Stimulated activated effector memory CD8-positive, alpha-beta T cell treated with anti-CD3 and anti-CD28 coated beads, Interleukin-12 subunit alpha, Interleukin-12 subunit beta, amount 100 ng/mL, for 72 hours (primary cell): ENCODE measurements at regions not wholly inside any gene's neighbourhood (a gene's known extent, or its start where the extent isn't known, plus 50 kb on each side); places are given as distances from the start of the nearest gene placed in this dataset.
"Not testable (repeated sequence)": the region's sequence is repeated elsewhere in the genome, so short reads cannot be mapped to it uniquely, and the experiment has no call there.

ENCODE experiments used
- ATAC-seq: fragments of 150-1000 bp; cut with Tn5 transposase; 2 replicates; pipeline ENCODE4 v1.10.0; 2021
- DNase-seq, 2 donors: peaks; one replicate each; pipeline ENCODE4 v3.0.0; 2021 to 2022; ENCODE audit warnings: low spot score in 2 of 2
- H3K27ac Mint-ChIP-seq: one replicate; pipeline ENCODE4 v1.8.0; 2022; ENCODE audit warnings: mild to moderate bottlenecking, mixed read lengths
- H3K36me3 Mint-ChIP-seq: one replicate; pipeline ENCODE4 v1.8.0; 2022; ENCODE audit warnings: mild to moderate bottlenecking, mixed read lengths
- H3K4me1 Mint-ChIP-seq: one replicate; pipeline ENCODE4 v1.8.0; 2022; ENCODE audit warnings: mixed read lengths
- H3K4me3 Mint-ChIP-seq: one replicate; pipeline ENCODE4 v1.8.0; 2022; ENCODE audit warnings: mild to moderate bottlenecking, mixed read lengths
- H3K9me3 Mint-ChIP-seq: one replicate; pipeline ENCODE4 v1.8.0; 2022; ENCODE audit warnings: mixed read lengths

DNA sequence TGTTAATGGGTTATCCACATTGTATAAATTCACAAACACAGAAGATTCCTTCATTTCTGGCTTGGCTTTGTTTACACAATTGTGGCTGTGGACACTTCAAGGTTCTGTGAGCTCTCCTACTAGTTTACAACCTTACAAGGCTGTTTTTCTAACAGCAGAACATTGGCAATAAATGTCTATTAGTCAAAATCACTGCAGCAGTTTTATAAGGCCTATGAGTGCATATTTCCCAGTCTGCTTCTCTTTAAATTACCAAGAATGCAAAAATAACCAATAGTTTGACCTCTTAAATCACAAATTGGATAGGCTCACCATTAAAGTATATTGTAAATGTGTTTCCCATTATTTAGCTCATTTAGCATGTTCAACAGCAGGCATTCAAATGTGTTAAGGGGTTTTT, 239.2 kb downstream of the DKK2 start:
- DNase-seq (no peak), ATAC-seq (no peak)
- Mint-ChIP-seq H3K27ac (no peak overlapping the region), H3K9me3 (peaks cover 5% of the 10 kb centered on the region), H3K4me3 (no peak overlapping the region), H3K36me3 (no peaks in the 10 kb centered on the region), H3K4me1 (no peaks in the 10 kb centered on the region)

DNA sequence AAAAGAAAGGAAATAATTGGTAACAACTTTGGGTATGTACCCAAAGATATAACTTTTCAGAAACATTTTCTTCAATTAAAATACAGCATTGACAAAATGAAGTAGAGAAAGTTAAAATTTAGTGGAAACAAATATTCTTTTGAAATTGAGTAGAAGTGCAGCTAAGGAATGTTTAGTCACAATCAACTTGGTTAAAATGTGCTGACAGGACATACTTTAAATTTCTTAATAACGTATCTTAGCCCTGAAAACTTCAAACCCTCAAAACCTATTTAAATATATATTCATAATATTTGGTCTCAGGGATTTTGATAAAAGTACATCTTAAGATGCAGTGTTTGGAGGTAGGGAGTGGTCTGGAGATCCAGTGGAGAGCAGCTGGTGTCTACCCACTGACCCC, 240.8 kb downstream of the DKK2 start:
- no peak for ATAC-seq
- no peaks in the 10 kb centered on the region for H3K4me1 Mint-ChIP-seq

DNA sequence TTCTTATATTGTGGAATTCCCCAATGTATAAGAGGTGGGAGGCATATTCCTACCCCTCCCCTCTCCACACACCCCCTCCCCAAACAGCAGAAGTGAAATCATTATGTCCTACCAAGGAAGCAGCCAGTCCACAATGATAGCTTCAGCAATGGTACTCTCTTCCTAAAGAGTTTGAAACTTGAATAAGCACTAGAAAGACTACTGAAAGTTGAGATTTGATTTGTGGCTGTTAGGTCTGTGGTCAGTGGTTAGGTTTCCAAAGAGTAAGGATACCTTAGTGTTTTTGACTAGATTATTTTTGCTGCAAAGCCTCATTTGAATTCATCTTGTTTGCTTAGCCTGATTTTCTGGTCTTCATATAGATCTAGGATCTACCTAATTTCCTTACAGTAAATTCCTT, 242.2 kb downstream of the DKK2 start:
- Mint-ChIP-seq H3K36me3 (no peaks in the 10 kb centered on the region), H3K4me3 (no peak overlapping the region), H3K9me3 (peaks cover 12% of the 10 kb centered on the region), H3K4me1 (no peaks in the 10 kb centered on the region), H3K27ac (no peak overlapping the region)
- ATAC-seq (no peak), DNase-seq (no peak)

More for the DNA sequence above, 240.8 kb downstream of the DKK2 start:
- Mint-ChIP-seq H3K27ac (no peak overlapping the region), H3K9me3 (peaks cover 7% of the 10 kb centered on the region), H3K4me3 (no peak overlapping the region), H3K36me3 (no peaks in the 10 kb centered on the region)
- DNase-seq = no peak

DNA sequence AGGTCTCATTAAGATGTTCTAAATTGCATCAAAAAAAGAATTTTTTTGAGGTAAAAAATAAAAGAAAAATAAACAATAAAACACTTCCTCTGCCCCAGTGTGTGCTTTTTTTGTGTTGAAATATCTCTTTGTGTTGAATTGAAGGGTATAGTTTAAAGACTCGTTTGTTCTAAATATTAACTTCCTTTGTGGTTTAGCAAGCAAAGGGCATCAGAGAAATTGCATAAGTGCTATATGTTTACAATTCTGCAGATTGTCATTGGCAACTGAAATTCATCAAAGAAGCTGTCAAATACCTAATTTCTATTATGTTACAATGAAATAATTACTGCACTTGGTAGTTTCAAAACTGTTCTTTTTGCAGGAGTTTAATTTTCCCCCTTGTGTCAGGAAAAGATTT, 260.5 kb downstream of the DKK2 start:
- no peak overlapping the region for H3K27ac Mint-ChIP-seq

DNA sequence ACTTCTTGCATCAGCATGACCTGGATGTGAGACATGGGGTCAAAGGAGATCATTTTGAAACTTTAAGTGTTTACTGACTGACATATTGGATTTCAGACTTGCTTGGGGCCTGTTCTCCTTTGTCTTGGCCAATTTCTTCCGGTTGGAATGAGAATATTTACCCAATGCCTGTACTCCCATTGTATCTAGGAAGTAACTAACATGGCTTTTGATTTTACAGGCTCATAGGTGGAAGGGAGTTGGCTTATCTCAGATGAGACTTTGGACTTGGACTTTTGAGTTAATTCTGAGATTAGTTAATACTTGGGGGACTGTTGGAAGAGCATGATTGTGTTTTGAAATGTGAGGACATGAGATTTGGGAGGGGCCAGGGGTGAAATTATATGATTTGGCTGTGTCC, 262.1 kb downstream of the DKK2 start:
- not testable (repeated sequence) for ATAC-seq, H3K27ac Mint-ChIP-seq, H3K4me1 Mint-ChIP-seq, H3K36me3 Mint-ChIP-seq, DNase-seq, H3K4me3 Mint-ChIP-seq
- H3K9me3 Mint-ChIP-seq = peaks cover 12% of the 10 kb centered on the region

More for the DNA sequence above, 260.5 kb downstream of the DKK2 start:
- H3K9me3 Mint-ChIP-seq = peaks cover 13% of the 10 kb centered on the region
- ATAC-seq (no peak), DNase-seq (no peak)
- no peaks in the 10 kb centered on the region for H3K4me1 Mint-ChIP-seq
- H3K4me3 Mint-ChIP-seq = no peak overlapping the region
- no peaks in the 10 kb centered on the region for H3K36me3 Mint-ChIP-seq

DNA sequence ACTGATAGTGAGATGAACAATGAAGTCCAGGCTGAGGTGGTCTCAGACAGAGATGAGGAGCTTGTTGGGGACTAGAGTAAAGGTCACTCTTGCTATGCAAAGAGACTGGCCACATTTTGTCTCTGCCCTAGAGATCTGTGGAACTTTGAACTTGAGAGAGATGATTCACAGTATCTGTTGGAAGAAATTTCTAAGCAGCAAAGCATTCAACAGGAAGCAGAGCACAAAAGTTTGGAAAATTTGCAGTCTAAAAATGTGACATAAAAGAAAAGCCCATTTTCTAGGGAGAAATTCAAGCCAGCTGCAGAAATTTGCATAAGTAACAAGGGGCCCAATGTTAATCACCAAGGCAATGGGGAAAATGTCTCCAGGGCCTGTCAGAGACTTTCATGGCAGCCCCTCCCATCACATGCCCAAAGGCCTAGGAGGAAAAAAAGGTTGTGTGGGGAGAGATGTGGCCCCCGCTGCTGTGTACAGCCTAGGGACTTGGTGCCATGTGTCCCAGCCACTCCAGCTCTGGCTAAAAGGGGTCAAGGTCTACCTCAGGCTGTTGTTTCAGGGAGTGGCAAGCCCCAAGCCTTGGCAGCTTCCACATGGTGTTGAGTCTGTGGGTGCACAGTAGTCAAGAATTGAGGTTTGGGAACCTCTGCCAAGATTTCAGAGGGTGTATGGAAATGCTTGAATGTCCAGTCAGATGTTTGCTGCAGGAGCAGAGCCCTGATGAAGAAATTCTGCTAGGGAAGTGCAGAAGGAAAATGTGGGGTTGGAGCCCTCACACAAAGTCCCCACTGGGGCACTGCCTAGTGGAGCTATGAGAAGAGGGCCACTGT, 262.8 kb downstream of the DKK2 start:
- DNase-seq = no peak
- no peak overlapping the region for H3K4me3 Mint-ChIP-seq
- H3K36me3 Mint-ChIP-seq = no peaks in the 10 kb centered on the region
- H3K9me3 Mint-ChIP-seq = peaks cover 12% of the 10 kb centered on the region
- no peaks in the 10 kb centered on the region for H3K4me1 Mint-ChIP-seq
- no peak overlapping the region for H3K27ac Mint-ChIP-seq
- ATAC-seq = no peak

DNA sequence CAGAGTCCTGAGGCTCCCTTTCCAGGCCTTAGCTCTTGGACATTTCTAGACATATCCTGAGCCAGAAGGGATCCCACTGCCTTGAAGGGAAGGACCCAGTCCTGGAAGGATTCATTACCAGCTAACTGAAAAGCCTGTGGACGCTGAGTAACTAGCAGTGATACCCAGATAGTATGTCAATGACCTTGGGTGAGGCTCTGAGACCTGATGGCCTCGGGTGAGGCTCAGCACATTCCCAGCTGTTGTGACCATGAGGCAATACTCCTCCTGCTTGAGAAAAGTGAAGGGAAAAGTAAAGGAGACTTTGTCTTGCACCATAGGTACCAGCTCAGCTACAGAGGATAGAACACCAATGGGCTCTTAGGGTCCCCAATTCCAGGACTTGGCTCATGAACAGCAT, 268.1 kb downstream of the DKK2 start:
- Mint-ChIP-seq H3K36me3 (no peaks in the 10 kb centered on the region), H3K4me1 (no peaks in the 10 kb centered on the region)
- ATAC-seq = no peak

DNA sequence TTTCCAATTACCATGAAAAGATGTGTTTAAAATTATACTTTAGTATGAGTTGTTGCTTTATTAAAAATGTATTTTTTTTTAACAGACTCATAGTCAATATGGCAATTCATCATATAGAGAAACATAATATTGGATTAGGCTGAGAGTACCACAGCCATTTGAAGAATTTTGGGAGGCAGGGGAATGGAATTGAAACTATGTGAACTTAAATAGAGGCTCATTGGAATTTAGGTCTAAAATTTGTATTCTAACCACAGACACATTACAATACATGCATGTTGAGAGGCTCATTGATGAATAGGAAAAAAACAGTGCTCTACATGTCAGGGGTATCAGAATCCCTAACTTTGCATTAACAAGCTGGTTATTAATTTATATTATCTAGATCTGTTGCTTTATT, 269.6 kb downstream of the DKK2 start:
- DNase-seq (no peak), ATAC-seq (no peak)
- peaks cover 3% of the 10 kb centered on the region for H3K9me3 Mint-ChIP-seq
- no peak overlapping the region for H3K27ac Mint-ChIP-seq
- no peaks in the 10 kb centered on the region for H3K36me3 Mint-ChIP-seq
- H3K4me3 Mint-ChIP-seq = no peak overlapping the region
- no peaks in the 10 kb centered on the region for H3K4me1 Mint-ChIP-seq

More for the DNA sequence above, 268.1 kb downstream of the DKK2 start:
- Mint-ChIP-seq H3K9me3 (peaks cover 8% of the 10 kb centered on the region), H3K4me3 (no peak overlapping the region), H3K27ac (no peak overlapping the region)
- no peak for DNase-seq

DNA sequence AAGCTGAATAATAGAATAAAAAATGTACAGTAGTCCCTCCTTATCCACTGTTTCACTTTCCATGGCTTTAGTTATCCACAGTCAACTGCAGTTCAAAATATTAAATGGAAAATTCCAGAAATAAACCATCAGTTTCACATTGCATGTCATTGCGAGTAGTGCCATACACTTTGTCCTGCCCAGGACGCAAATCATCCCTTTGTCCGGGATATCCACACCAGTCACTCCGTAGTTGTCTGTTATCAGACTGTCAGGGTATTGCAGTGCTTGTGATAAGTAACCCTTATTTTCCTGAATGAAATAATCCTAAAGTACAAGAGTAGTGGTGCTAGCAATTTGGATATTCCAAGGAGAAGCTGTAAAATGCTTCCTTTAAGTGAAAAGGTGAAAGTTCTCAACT, 271.3 kb downstream of the DKK2 start:
- Mint-ChIP-seq H3K4me3 (no peak overlapping the region), H3K4me1 (no peaks in the 10 kb centered on the region), H3K27ac (no peak overlapping the region), H3K36me3 (no peaks in the 10 kb centered on the region), H3K9me3 (peaks cover 7% of the 10 kb centered on the region)
- ATAC-seq (no peak), DNase-seq (no peak)

DNA sequence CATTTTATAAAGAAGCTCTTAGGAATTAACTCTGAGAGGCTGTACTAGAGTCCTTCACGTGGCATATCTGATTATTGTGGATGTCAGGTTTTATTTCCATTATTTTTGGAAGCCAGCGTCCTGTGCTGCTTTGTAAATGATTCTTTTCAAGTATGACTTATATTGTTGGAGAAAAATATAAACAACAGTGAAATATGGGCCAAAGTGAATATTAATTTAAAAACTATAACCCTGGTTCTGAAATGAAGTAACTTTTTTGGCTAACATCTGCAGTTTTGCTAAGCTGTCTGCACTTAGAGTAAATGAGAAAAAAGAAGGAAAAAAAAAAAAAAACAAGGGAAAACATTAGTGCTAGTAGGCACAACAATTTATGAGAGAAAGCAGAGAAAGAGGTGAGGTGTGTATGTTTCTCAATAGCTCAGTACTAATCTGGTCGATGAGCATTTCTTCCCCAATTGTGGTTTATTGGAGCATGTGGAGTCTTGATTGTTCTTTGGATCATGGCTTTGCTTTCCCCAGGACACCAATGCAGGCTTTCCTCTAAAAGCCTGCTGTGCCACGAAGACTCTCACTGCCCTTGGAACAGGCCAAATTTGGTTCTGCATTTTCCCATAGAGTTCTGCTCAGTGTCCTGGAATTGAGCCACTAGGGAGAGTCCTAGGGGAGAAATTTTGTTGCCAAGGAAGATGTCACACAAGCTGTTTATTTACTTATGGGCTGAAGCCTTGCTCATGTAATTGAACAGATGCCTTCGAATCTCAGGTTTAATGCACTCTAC, 273.3 kb downstream of the DKK2 start:
- Mint-ChIP-seq H3K27ac (no peak overlapping the region), H3K4me3 (no peak overlapping the region), H3K9me3 (peaks cover 8% of the 10 kb centered on the region), H3K36me3 (no peaks in the 10 kb centered on the region), H3K4me1 (no peaks in the 10 kb centered on the region)
- DNase-seq (no peak), ATAC-seq (no peak)

DNA sequence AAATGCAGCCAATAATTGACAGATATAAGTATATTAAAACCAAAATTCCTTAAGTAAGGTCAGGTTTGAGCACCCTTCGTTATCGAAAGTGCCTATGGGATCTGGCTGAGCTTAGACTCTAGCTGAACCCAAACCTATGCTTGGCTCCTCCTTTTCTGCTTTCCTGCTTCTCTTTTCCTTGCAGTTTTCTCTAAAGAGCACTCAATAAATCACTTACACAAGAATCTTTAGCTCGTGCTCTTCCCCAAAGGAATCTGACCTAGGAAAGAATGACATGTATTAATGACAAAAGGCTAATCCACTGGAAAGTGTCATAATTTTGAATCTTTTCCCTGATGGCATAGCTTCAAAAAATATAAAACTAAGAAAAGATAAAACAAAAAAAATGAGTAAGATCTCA, 282.7 kb downstream of the DKK2 start:
- H3K4me1 Mint-ChIP-seq = no peaks in the 10 kb centered on the region
- no peaks in the 10 kb centered on the region for H3K36me3 Mint-ChIP-seq
- peaks cover 10% of the 10 kb centered on the region for H3K9me3 Mint-ChIP-seq
- no peak overlapping the region for H3K4me3 Mint-ChIP-seq
- H3K27ac Mint-ChIP-seq = no peak overlapping the region
- ATAC-seq = no peak
- no peak for DNase-seq

DNA sequence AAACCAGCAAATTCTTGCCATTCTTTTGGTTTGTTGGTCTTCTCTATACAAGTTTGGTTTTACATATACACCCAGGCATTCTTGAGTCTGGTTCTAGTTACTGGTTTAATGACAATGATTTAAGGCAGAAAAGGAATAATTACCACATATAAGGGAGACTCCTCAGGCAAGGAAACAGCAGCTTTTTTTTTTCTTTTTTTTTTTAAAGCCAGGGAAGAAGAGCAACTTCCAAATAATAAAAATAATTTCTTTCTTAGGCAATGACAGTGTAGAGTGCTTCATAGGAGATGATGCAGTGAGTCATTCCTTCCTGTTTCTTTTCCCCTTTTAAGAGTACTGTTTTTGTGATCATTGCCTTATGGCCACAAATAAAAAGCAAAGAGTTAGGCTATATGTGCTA, 289.7 kb downstream of the DKK2 start:
- Mint-ChIP-seq H3K4me3 (no peak overlapping the region), H3K9me3 (peaks cover 4% of the 10 kb centered on the region), H3K4me1 (no peaks in the 10 kb centered on the region), H3K27ac (no peak overlapping the region), H3K36me3 (no peaks in the 10 kb centered on the region)
- ATAC-seq (no peak), DNase-seq (no peak)

DNA sequence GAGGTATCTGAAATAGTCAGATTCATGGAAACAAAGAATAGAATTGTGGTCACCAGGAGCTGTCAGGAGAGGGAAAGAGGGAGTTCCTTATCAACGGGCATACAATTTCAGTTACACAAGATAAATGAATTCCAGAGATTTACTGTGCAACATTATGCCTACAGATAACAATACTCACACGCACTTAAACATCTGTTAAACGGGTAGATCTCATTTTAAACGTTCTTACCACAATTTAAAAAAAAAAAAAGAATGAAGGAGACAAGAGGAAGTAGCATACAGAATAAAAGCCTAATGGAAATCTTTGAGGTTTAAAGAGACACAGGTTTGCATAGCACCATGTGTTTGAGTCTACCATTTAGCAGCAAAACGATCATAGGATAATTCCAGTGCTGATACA, 298.0 kb downstream of the DKK2 start:
- H3K27ac Mint-ChIP-seq = no peak overlapping the region
- H3K36me3 Mint-ChIP-seq = no peaks in the 10 kb centered on the region

DNA sequence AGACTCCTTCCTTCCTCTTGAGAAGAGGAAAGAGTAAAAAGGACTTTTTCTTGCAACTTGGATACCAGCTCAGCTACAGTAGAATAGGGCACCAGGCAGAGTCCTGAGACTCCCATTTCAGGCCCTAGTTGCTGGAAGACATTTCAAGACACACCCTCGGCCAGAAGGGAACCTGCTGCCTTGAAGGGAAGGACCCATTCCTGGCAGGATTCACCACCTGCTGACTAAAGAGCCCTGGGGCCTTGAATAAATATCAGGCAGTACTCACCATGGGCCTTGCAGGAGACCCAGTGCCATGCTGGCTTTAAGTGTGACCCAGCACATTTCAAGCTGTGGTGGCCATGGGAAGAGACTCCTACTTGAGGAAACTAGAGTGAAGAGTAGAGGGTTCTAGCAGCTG, 317.6 kb downstream of the DKK2 start:
- Mint-ChIP-seq H3K4me1 (no peaks in the 10 kb centered on the region), H3K4me3 (no peak overlapping the region), H3K9me3 (peaks cover 7% of the 10 kb centered on the region), H3K27ac (no peak overlapping the region), H3K36me3 (no peaks in the 10 kb centered on the region)
- ATAC-seq (peak; percentile 42), DNase-seq (no peak)

More for the DNA sequence above, 298.0 kb downstream of the DKK2 start:
- H3K4me1 Mint-ChIP-seq = no peaks in the 10 kb centered on the region
- DNase-seq = no peak
- no peak overlapping the region for H3K4me3 Mint-ChIP-seq
- no peak for ATAC-seq
- H3K9me3 Mint-ChIP-seq = peaks cover 7% of the 10 kb centered on the region

DNA sequence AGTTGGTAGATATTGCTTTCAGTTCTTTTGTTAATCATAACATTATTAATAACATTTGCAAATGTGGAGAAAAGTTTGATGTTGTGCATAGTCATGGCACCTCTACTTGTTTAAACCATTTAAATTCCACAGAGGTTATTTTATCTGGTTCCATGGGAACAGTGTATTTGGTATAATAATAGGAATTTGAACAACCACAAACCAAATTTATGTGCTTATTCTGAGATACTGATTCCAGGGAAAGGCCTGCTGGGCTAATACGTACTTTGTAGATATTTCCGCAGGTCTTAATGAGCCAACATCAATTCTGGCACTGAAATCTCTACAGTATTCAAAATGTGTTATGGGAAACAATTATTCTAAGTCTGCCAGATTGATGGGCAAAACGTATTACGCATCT, 319.0 kb downstream of the DKK2 start:
- no peak overlapping the region for H3K4me3 Mint-ChIP-seq
- no peaks in the 10 kb centered on the region for H3K4me1 Mint-ChIP-seq
- H3K9me3 Mint-ChIP-seq = peaks cover 13% of the 10 kb centered on the region
- ATAC-seq (no peak), DNase-seq (no peak)
- no peaks in the 10 kb centered on the region for H3K36me3 Mint-ChIP-seq
- H3K27ac Mint-ChIP-seq = no peak overlapping the region

DNA sequence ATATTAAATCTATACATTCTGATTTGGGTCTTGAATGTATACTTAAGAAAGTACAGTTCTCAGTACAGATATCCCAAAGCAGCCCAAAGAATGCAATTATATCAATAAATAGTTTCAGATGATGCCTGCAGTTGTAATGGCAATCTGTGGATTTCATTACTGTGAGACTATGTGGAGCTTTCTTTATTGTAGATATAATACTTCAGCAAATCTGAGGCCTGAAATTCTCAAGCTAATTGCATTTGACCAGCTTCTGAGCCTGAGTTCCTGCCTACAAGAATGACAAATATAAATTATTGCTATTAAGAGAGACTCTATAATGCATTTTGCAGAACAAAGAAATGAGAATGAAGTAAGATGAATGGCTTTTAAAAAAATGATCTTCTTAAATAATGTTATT, 320.3 kb downstream of the DKK2 start:
- no peak overlapping the region for H3K27ac Mint-ChIP-seq
- no peak for ATAC-seq
- H3K36me3 Mint-ChIP-seq = no peaks in the 10 kb centered on the region
- no peak overlapping the region for H3K4me3 Mint-ChIP-seq
- no peaks in the 10 kb centered on the region for H3K4me1 Mint-ChIP-seq
- no peak for DNase-seq
- peaks cover 13% of the 10 kb centered on the region for H3K9me3 Mint-ChIP-seq
